Caco-2 (cell line): ENCODE measurements at regions not wholly inside any gene's neighbourhood (a gene's known extent, or its start where the extent isn't known, plus 50 kb on each side); places are given as distances from the start of the nearest gene placed in this dataset.

Experiments used
- BruUV-seq: library from RNA; stranded (reverse); fragments of 400-500 nt; replicated peaks from 2 replicates; lab custom pipeline; 2021; lab: Mats Ljungman, UMichigan
- CTCF ChIA-PET: fragments of 300-600 bp; sonication (Branson Sonifier 250); formaldehyde crosslinking; loops from one replicate; lab custom pipeline; 2022; ENCODE audit warnings: antibody characterized with exemption; lab: Charles Lee
- POLR2A ChIA-PET: fragments of 300-600 bp; sonication (Branson Sonifier 250); formaldehyde crosslinking; loops from one replicate; lab custom pipeline; 2022; ENCODE audit warnings: antibody characterized with exemption; lab: Charles Lee
- DNase-seq, 2 experiments: peaks; one replicate each; pipeline versions ENCODE4 v3.0.0 to v3.0.0-alpha.2; 2020 to 2022
- H3K27me3 ChIP-seq: replicated peaks from 2 replicates; pipeline ENCODE4 v1.6.0; 2011; ENCODE audit warnings: low read length; ENCODE audit not compliant: control insufficient read depth, insufficient read depth
- H3K36me3 ChIP-seq: 2 replicates; pipeline ENCODE4 v1.5.1; 2011; ENCODE audit warnings: low read length; ENCODE audit not compliant: control insufficient read depth, insufficient read depth
- H3K4me1 ChIP-seq: fragments of 250-450 bp; sonication (Bioruptor Pico); 2 replicates; pipeline ENCODE4 v1.5.1; 2020; ENCODE audit warnings: mild to moderate bottlenecking
- H3K4me3 ChIP-seq: 2 replicates; pipeline ENCODE4 v1.5.1; 2011; ENCODE audit warnings: low read depth, mild to moderate bottlenecking, control low read depth, low read length
- H3K9me3 ChIP-seq: fragments of 250-450 bp; sonication (Bioruptor Pico); 2 replicates; pipeline ENCODE4 v1.5.1; 2020; ENCODE audit warnings: mild to moderate bottlenecking, moderate library complexity
- H3K27ac Mint-ChIP-seq: one replicate; pipeline ENCODE4 v1.8.0; 2022; ENCODE audit warnings: mixed read lengths; ENCODE audit not compliant: unreplicated experiment
- H3K27me3 Mint-ChIP-seq: one replicate; pipeline ENCODE4 v1.8.0; 2022; ENCODE audit warnings: mixed read lengths; ENCODE audit not compliant: insufficient read depth, unreplicated experiment
- H3K36me3 Mint-ChIP-seq: one replicate; pipeline ENCODE4 v1.8.0; 2022; ENCODE audit warnings: mild to moderate bottlenecking, mixed read lengths; ENCODE audit not compliant: insufficient read depth, unreplicated experiment
- H3K4me1 Mint-ChIP-seq: one replicate; pipeline ENCODE4 v1.8.0; 2022; ENCODE audit warnings: low read depth, mixed read lengths; ENCODE audit not compliant: unreplicated experiment
- H3K4me3 Mint-ChIP-seq: one replicate; pipeline ENCODE4 v1.8.0; 2022; ENCODE audit warnings: mild to moderate bottlenecking, moderate library complexity, mixed read lengths; ENCODE audit not compliant: unreplicated experiment
- H3K9me3 Mint-ChIP-seq: one replicate; pipeline ENCODE4 v1.8.0; 2022; ENCODE audit warnings: mixed read lengths; ENCODE audit not compliant: unreplicated experiment
- intact Hi-C: fragments of 100-400 bp; cut with micrococcal nuclease; formaldehyde crosslinking; loops from one replicate; pipeline ENCODE4 v1.10.0; 2022; ENCODE audit not compliant: unreplicated experiment
- TF ChIP-seq, protein P1 (sequence below), 2 experiments: fragments of 200-600 bp in 1 of 2; IDR thresholded peaks; 1 replicate in 1 of 2; 2 replicates in 1 of 2; pipeline versions ENCODE4 v1.5.1 to v1.8.0; 2011 to 2022; ENCODE audit warnings: antibody characterized with exemption in 1 of 2, control low read depth in 1 of 2, inconsistent platforms in 1 of 2, low read depth in 1 of 2, low read length in 1 of 2, mild to moderate bottlenecking in 1 of 2, moderate library complexity in 1 of 2; ENCODE audit not compliant: insufficient read depth in 1 of 2, severe bottlenecking in 1 of 2, unreplicated experiment in 1 of 2

- no TSS peak for BruUV-seq
- Mint-ChIP-seq H3K36me3 (no peaks in the 10 kb centered on the region), H3K4me3 (no peak overlapping the region), H3K4me1 (peaks cover 9% of the 10 kb centered on the region), H3K9me3 (peaks cover 5% of the 10 kb centered on the region), H3K27ac (no peak overlapping the region), H3K27me3 (peaks cover 3% of the 10 kb centered on the region)
- Histone ChIP-seq H3K9me3 (no peaks in the 10 kb centered on the region), H3K36me3 (no peaks in the 10 kb centered on the region), H3K4me3 (no peak overlapping the region), H3K27me3 (no peaks in the 10 kb centered on the region), H3K4me1 (no peaks in the 10 kb centered on the region; the same call in 1 of the 2 replicates)
- intact Hi-C loops, result no loop called here
- no peak for DNase-seq
- TF ChIP-seq, protein P1, sequence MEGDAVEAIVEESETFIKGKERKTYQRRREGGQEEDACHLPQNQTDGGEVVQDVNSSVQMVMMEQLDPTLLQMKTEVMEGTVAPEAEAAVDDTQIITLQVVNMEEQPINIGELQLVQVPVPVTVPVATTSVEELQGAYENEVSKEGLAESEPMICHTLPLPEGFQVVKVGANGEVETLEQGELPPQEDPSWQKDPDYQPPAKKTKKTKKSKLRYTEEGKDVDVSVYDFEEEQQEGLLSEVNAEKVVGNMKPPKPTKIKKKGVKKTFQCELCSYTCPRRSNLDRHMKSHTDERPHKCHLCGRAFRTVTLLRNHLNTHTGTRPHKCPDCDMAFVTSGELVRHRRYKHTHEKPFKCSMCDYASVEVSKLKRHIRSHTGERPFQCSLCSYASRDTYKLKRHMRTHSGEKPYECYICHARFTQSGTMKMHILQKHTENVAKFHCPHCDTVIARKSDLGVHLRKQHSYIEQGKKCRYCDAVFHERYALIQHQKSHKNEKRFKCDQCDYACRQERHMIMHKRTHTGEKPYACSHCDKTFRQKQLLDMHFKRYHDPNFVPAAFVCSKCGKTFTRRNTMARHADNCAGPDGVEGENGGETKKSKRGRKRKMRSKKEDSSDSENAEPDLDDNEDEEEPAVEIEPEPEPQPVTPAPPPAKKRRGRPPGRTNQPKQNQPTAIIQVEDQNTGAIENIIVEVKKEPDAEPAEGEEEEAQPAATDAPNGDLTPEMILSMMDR (IDR thresholded peaks at IDR 0.05; ENCODE audit: insufficient read depth in 1 of 2, low read depth in 1 of 2, low read length in 1 of 2, severe bottlenecking in 1 of 2, unreplicated experiment in 1 of 2), result no peak
- POLR2A ChIA-PET, result no interaction called here
- CTCF ChIA-PET, result no interaction called here
These were observed 699.9 kb downstream of the FRK start for GRCh38 chr6:115360602-115361325.

- H3K27ac Mint-ChIP-seq, result no peak overlapping the region
- no peaks in the 10 kb centered on the region for H3K36me3 Mint-ChIP-seq
- peaks cover 3% of the 10 kb centered on the region for H3K27me3 Mint-ChIP-seq
- BruUV-seq, result no TSS peak
- peaks cover 3% of the 10 kb centered on the region; the same call in 1 of the 2 replicates for H3K4me1 ChIP-seq
- H3K4me3 Mint-ChIP-seq, result no peak overlapping the region
- no peaks in the 10 kb centered on the region for H3K9me3 Mint-ChIP-seq
- no peak overlapping the region for H3K4me3 ChIP-seq
- H3K4me1 Mint-ChIP-seq, result peaks cover 11% of the 10 kb centered on the region
- ChIA-PET CTCF (no interaction called here), POLR2A (no interaction called here)
- H3K36me3 ChIP-seq, result no peaks in the 10 kb centered on the region
- intact Hi-C loops, result no loop called here
- no peak for DNase-seq
- H3K9me3 ChIP-seq, result no peaks in the 10 kb centered on the region
- TF ChIP-seq, protein P1 (IDR thresholded peaks at IDR 0.05; ENCODE audit: insufficient read depth in 1 of 2, low read depth in 1 of 2, low read length in 1 of 2, severe bottlenecking in 1 of 2, unreplicated experiment in 1 of 2), result no peak
- no peaks in the 10 kb centered on the region for H3K27me3 ChIP-seq
These were observed 702.1 kb downstream of the FRK start for GRCh38 chr6:115358616-115359015.

GRCh38 chr6:115356371-115356770 is 704.3 kb downstream of the FRK start:
- H3K27me3 ChIP-seq, result no peaks in the 10 kb centered on the region
- no peak overlapping the region for H3K4me3 Mint-ChIP-seq
- no TSS peak for BruUV-seq
- TF ChIP-seq, protein P1 (IDR thresholded peaks at IDR 0.05; ENCODE audit: insufficient read depth in 1 of 2, low read depth in 1 of 2, low read length in 1 of 2, severe bottlenecking in 1 of 2, unreplicated experiment in 1 of 2), result no peak
- no peaks in the 10 kb centered on the region for H3K36me3 Mint-ChIP-seq
- no peak overlapping the region for H3K27ac Mint-ChIP-seq
- H3K27me3 Mint-ChIP-seq, result peaks cover 3% of the 10 kb centered on the region
- H3K4me3 ChIP-seq, result no peak overlapping the region
- H3K9me3 ChIP-seq, result no peaks in the 10 kb centered on the region
- DNase-seq, result no peak
- intact Hi-C loops, result no loop called here
- peaks cover 3% of the 10 kb centered on the region; the same call in 1 of the 2 replicates for H3K4me1 ChIP-seq
- H3K9me3 Mint-ChIP-seq, result no peaks in the 10 kb centered on the region
- H3K4me1 Mint-ChIP-seq, result peaks cover 11% of the 10 kb centered on the region
- ChIA-PET POLR2A (no interaction called here), CTCF (no interaction called here)
- H3K36me3 ChIP-seq, result no peaks in the 10 kb centered on the region
